ENCODE measurements at regions not wholly inside any gene's neighbourhood (a gene's known extent, or its start where the extent isn't known, plus 50 kb on each side); places are given as distances from the start of the nearest gene placed in this dataset.

DNA sequence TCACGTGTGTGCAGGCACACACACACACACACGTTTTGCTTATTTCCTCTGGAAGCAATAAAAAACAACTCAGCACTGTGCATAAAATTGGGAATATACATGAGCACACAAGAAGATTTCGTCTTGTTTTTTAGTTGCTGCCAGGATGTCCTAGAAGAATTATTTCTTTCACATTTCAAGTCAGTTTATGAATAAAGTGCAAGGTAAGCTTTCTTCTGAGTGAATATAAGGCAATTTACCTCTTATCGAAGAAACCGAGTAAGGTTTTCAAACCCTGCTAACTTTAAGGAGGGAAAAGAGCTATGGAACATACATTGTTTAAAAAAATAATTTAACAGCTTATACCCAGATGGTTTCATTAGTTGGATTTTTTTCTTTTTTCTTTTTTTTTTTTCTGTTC lies 855.4 kb upstream of the NR2F2 start:
- Histone ChIP-seq H3K9ac (ENCODE audit: control insufficient read depth, extremely low read depth, insufficient read depth, low read length) (no peak overlapping the region), H3K4me1 (ENCODE audit: control insufficient read depth, extremely low read depth, insufficient read depth, low read length) (no peaks in the 10 kb centered on the region), H3K4me3 (ENCODE audit: control insufficient read depth in 2 of 3, extremely low read depth in 1 of 3, insufficient read depth in 2 of 3, low read depth in 1 of 3, low read length in 3 of 3) (no peak overlapping the region), H3K4me2 (ENCODE audit: control insufficient read depth, extremely low read depth, insufficient read depth, low read depth, low read length) (no peak overlapping the region), H3K9me1 (ENCODE audit: control insufficient read depth, extremely low read depth, insufficient read depth, low read length) (no peaks in the 10 kb centered on the region), H3K79me2 (ENCODE audit: control insufficient read depth, insufficient read depth, low read length) (no peaks in the 10 kb centered on the region), H3K9me3 (ENCODE audit: control insufficient read depth, low read depth, low read length) (no peaks in the 10 kb centered on the region), H3K27ac (ENCODE audit: control insufficient read depth, insufficient read depth, low read length) (no peak overlapping the region), H3K27me3 (ENCODE audit: control insufficient read depth, extremely low read depth, insufficient read depth, low read length) (no peaks in the 10 kb centered on the region), H2AFZ (ENCODE audit: control insufficient read depth, low read length) (no peak overlapping the region), H3K36me3 (ENCODE audit: control insufficient read depth in 2 of 2, extremely low read depth in 1 of 2, insufficient read depth in 2 of 2, low read length in 2 of 2) (no peaks in the 10 kb centered on the region), H4K20me1 (ENCODE audit: control insufficient read depth, extremely low read depth, insufficient read depth, low read length) (no peaks in the 10 kb centered on the region)
- FAIRE-seq (no peak), DNase-seq (ENCODE audit: low read depth, low spot score) (no peak)
- dilution Hi-C loops (cut with MboI; ENCODE audit: extremely low pct_ligation_motif_present, low sequenced_read_pairs) = no loop called here
- TF ChIP-seq EZH2 (IDR thresholded peaks at IDR 0.05; ENCODE audit: low read length) = no peak
- TF ChIP-seq, protein P1, sequence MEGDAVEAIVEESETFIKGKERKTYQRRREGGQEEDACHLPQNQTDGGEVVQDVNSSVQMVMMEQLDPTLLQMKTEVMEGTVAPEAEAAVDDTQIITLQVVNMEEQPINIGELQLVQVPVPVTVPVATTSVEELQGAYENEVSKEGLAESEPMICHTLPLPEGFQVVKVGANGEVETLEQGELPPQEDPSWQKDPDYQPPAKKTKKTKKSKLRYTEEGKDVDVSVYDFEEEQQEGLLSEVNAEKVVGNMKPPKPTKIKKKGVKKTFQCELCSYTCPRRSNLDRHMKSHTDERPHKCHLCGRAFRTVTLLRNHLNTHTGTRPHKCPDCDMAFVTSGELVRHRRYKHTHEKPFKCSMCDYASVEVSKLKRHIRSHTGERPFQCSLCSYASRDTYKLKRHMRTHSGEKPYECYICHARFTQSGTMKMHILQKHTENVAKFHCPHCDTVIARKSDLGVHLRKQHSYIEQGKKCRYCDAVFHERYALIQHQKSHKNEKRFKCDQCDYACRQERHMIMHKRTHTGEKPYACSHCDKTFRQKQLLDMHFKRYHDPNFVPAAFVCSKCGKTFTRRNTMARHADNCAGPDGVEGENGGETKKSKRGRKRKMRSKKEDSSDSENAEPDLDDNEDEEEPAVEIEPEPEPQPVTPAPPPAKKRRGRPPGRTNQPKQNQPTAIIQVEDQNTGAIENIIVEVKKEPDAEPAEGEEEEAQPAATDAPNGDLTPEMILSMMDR (optimal IDR thresholded peaks at IDR 0.05 in 1 of 3, IDR thresholded peaks at IDR 0.05 in 1 of 3, conservative IDR thresholded peaks at IDR 0.05 in 1 of 3; ENCODE audit: extremely low read depth in 1 of 3, insufficient read depth in 2 of 3, low read length in 3 of 3) = no peak

DNA sequence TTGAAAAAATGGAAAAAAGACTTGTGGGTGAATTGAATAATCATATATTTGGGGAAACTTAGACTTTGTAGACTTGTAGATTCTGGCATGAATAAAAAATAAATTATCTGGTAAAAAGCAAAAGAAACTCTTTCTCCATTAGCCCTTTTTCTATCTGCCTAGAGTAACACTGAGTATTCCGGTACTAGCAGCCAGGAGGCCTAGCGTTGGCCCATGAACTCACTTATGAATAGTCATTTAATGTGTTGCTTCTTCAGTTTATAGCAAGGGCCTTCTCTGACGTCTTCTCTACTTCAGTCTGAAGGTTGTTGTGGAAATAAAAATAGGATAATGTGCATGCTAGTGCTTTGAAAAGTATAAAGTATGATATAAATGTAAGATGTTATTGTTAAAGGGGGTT lies 851.2 kb upstream of the NR2F2 start:
- dilution Hi-C loops (cut with MboI; ENCODE audit: extremely low pct_ligation_motif_present, low sequenced_read_pairs) = no loop called here

More for the DNA sequence above, 851.2 kb upstream of the NR2F2 start:
- DNase-seq (ENCODE audit: low read depth, low spot score) = no peak
- H3K9me1 ChIP-seq (ENCODE audit: control insufficient read depth, extremely low read depth, insufficient read depth, low read length) = no peaks in the 10 kb centered on the region
- no peak overlapping the region for H3K4me2 ChIP-seq (ENCODE audit: control insufficient read depth, extremely low read depth, insufficient read depth, low read depth, low read length)
- no peaks in the 10 kb centered on the region for H3K4me1 ChIP-seq (ENCODE audit: control insufficient read depth, extremely low read depth, insufficient read depth, low read length)
- H2AFZ ChIP-seq (ENCODE audit: control insufficient read depth, low read length) = no peak overlapping the region
- no peak overlapping the region for H3K27ac ChIP-seq (ENCODE audit: control insufficient read depth, insufficient read depth, low read length)
- no peaks in the 10 kb centered on the region for H4K20me1 ChIP-seq (ENCODE audit: control insufficient read depth, extremely low read depth, insufficient read depth, low read length)
- H3K36me3 ChIP-seq (ENCODE audit: control insufficient read depth in 2 of 2, extremely low read depth in 1 of 2, insufficient read depth in 2 of 2, low read length in 2 of 2) = no peaks in the 10 kb centered on the region
- H3K9me3 ChIP-seq (ENCODE audit: control insufficient read depth, low read depth, low read length) = no peaks in the 10 kb centered on the region
- TF ChIP-seq EZH2 (IDR thresholded peaks at IDR 0.05; ENCODE audit: low read length) = no peak
- TF ChIP-seq, protein P1 (optimal IDR thresholded peaks at IDR 0.05 in 1 of 3, IDR thresholded peaks at IDR 0.05 in 1 of 3, conservative IDR thresholded peaks at IDR 0.05 in 1 of 3; ENCODE audit: extremely low read depth in 1 of 3, insufficient read depth in 2 of 3, low read length in 3 of 3) = no peak
- H3K4me3 ChIP-seq (ENCODE audit: control insufficient read depth in 2 of 3, extremely low read depth in 1 of 3, insufficient read depth in 2 of 3, low read depth in 1 of 3, low read length in 3 of 3) = no peak overlapping the region
- H3K27me3 ChIP-seq (ENCODE audit: control insufficient read depth, extremely low read depth, insufficient read depth, low read length) = no peaks in the 10 kb centered on the region
- no peak for FAIRE-seq
- no peaks in the 10 kb centered on the region for H3K79me2 ChIP-seq (ENCODE audit: control insufficient read depth, insufficient read depth, low read length)
- H3K9ac ChIP-seq (ENCODE audit: control insufficient read depth, extremely low read depth, insufficient read depth, low read length) = no peak overlapping the region

All from keratinocyte (primary cell).